A549 (cell line): ENCODE measurements at regions not wholly inside any gene's neighbourhood (a gene's known extent, or its start where the extent isn't known, plus 50 kb on each side); places are given as distances from the start of the nearest gene placed in this dataset.
A peak's percentile ranks its signal among the peaks of the same experiment; 100 is the strongest.

Experiments used
- ATAC-seq, 2 experiments: fragments of 200-7000 bp in 1 of 2; fragments of >200 bp in 1 of 2; cut with Nextera tagmentation in 1 of 2; cut with Tn5 transposase in 1 of 2; 3 replicates each; pipeline versions ENCODE4 v1.8.0 to v1.9.1; 2018 to 2020; ENCODE audit warnings: mild to moderate bottlenecking in 1 of 2, moderate library complexity in 1 of 2
- CTCF ChIA-PET: fragments of 300-600 bp; sonication (Branson Sonifier 250); formaldehyde crosslinking; extraction: SDS; loops from one replicate; lab custom pipeline; 2021; ENCODE audit warnings: antibody characterized with exemption, inconsistent platforms; lab: Yijun Ruan, JAX
- POLR2A ChIA-PET: fragments of 350-600 bp; formaldehyde crosslinking; extraction: SDS; loops from one replicate; lab custom pipeline; 2021; ENCODE audit warnings: antibody characterized with exemption, inconsistent platforms; lab: Yijun Ruan, JAX
- DNase-seq, 2 experiments: peaks; one replicate each; pipeline versions ENCODE4 v3.0.0 to v3.0.0-alpha.2; 2011 to 2016; ENCODE audit warnings: low read depth in 1 of 2, low spot score in 1 of 2
- FAIRE-seq: peaks from 2 replicates; lab custom pipeline; 2011; peaks lifted over from hg19 to GRCh38; lab: Jason Lieb, UNC
- H3K27ac ChIP-seq, 2 experiments: fragments of >200 bp; sonication (Bioruptor Twin); formaldehyde crosslinking; 3 replicates each; pipeline ENCODE4 v1.5.1; 2016 to 2017
- H3K4me1 ChIP-seq: fragments of >200 bp; sonication (Bioruptor Twin); formaldehyde crosslinking; 3 replicates; pipeline ENCODE4 v1.6.1; 2016
- H3K4me2 ChIP-seq: fragments of >200 bp; sonication (Bioruptor Twin); formaldehyde crosslinking; 3 replicates; pipeline ENCODE4 v1.6.1; 2016
- H3K4me3 ChIP-seq: fragments of >200 bp; sonication (Bioruptor Twin); formaldehyde crosslinking; 3 replicates; pipeline ENCODE4 v1.5.1; 2016
- H3K9me3 ChIP-seq: fragments of >200 bp; sonication (Bioruptor Twin); formaldehyde crosslinking; 3 replicates; pipeline ENCODE4 v1.6.1; 2016
- BHLHE40 ChIP-seq: IDR thresholded peaks from 2 replicates; pipeline ENCODE4 v1.6.1; 2012; ENCODE audit warnings: low read depth, low read length, inconsistent platforms
- CEBPB ChIP-seq, 2 experiments: fragments of >200 bp in 1 of 2; sonication (Bioruptor Twin) in 1 of 2; formaldehyde crosslinking in 1 of 2; IDR thresholded peaks; 2 replicates each; pipeline ENCODE4 v1.6.1; 2012 to 2016
- CHD2 ChIP-seq: fragments of 150-350 bp; IDR thresholded peaks from 2 replicates; pipeline ENCODE4 v1.6.1; 2014; ENCODE audit warnings: low read length; ENCODE audit not compliant: partially characterized antibody
- CHD4 ChIP-seq: fragments of 200-600 bp; sonication (generic); IDR thresholded peaks from 2 replicates; pipeline ENCODE4 v1.6.1; 2016; ENCODE audit warnings: antibody characterized with exemption, mild to moderate bottlenecking, borderline replicate concordance
- CTCF ChIP-seq: fragments of >200 bp; sonication (Bioruptor Twin); formaldehyde crosslinking; IDR thresholded peaks from 3 replicates; pipeline ENCODE4 v1.5.1; 2016
- EHF ChIP-seq: fragments of 250-450 bp; sonication (Bioruptor Pico); IDR thresholded peaks from 2 replicates; pipeline ENCODE4 v1.5.0; 2020; ENCODE audit warnings: mild to moderate bottlenecking
- EHMT2 ChIP-seq: fragments of 200-600 bp; sonication (generic); IDR thresholded peaks from 2 replicates; pipeline ENCODE4 v1.6.1; 2016; ENCODE audit warnings: antibody characterized with exemption, low read depth, mild to moderate bottlenecking, moderate library complexity
- EP300 ChIP-seq, 2 experiments: fragments of >200 bp; sonication (Bioruptor Twin); formaldehyde crosslinking; IDR thresholded peaks; 2 replicates in 1 of 2; 3 replicates in 1 of 2; pipeline ENCODE4 v1.6.1; 2016 to 2017
- ESRRA ChIP-seq: fragments of 150-350 bp; IDR thresholded peaks from 2 replicates; pipeline ENCODE4 v1.6.1; 2014; ENCODE audit warnings: mild to moderate bottlenecking, low read length, borderline replicate concordance
- FOSB ChIP-seq: fragments of 250-450 bp; sonication (Bioruptor Pico); IDR thresholded peaks from 2 replicates; pipeline ENCODE4 v1.5.0; 2020; ENCODE audit warnings: mild to moderate bottlenecking, moderate library complexity
- FOSL2 ChIP-seq, 2 experiments: fragments of 450-650 bp in 1 of 2; fragments of >200 bp in 1 of 2; sonication (Bioruptor Twin) in 1 of 2; formaldehyde crosslinking; IDR thresholded peaks; 2 replicates each; pipeline versions ENCODE4 v1.5.0 to v1.6.1; 2016 to 2020; ENCODE audit warnings: mild to moderate bottlenecking in 1 of 2, moderate library complexity in 1 of 2
- FOXS1 ChIP-seq: fragments of 250-450 bp; sonication (Bioruptor Pico); IDR thresholded peaks from 2 replicates; pipeline ENCODE4 v1.5.0; 2020; ENCODE audit warnings: mild to moderate bottlenecking, moderate library complexity
- HOXA7 ChIP-seq: fragments of 250-450 bp; sonication (Bioruptor Pico); IDR thresholded peaks from 2 replicates; pipeline ENCODE4 v1.5.0; 2020; ENCODE audit warnings: mild to moderate bottlenecking, moderate library complexity
- NR3C1 ChIP-seq: fragments of >200 bp; sonication (Bioruptor Twin); formaldehyde crosslinking; IDR thresholded peaks from 3 replicates; pipeline ENCODE4 v1.6.1; 2017
- PHF8 ChIP-seq: fragments of 200-600 bp; sonication (generic); IDR thresholded peaks from 2 replicates; pipeline ENCODE4 v1.6.1; 2016; ENCODE audit warnings: low read depth, mild to moderate bottlenecking, antibody characterized with exemption, moderate library complexity, borderline replicate concordance
- POLR2A ChIP-seq: IDR thresholded peaks from 2 replicates; pipeline ENCODE4 v1.6.1; 2012; ENCODE audit warnings: mild to moderate bottlenecking, low read length
- POLR2AphosphoS2 ChIP-seq: conservative IDR thresholded peaks from 2 replicates; pipeline ENCODE4 v1.6.1; 2012; ENCODE audit warnings: low read length, improper control_type of control experiment, inconsistent platforms
- RAD21 ChIP-seq, 2 experiments: fragments of >200 bp in 1 of 2; sonication (Bioruptor Twin) in 1 of 2; formaldehyde crosslinking in 1 of 2; IDR thresholded peaks in 1 of 2; conservative IDR thresholded peaks in 1 of 2; 2 replicates in 1 of 2; 3 replicates in 1 of 2; pipeline ENCODE4 v1.6.1; 2012 to 2018; ENCODE audit warnings: inconsistent platforms in 1 of 2
- RARB ChIP-seq: fragments of 250-450 bp; sonication (Bioruptor Pico); IDR thresholded peaks from 2 replicates; pipeline ENCODE4 v1.8.0; 2021; ENCODE audit warnings: mild to moderate bottlenecking, moderate library complexity
- RCOR1 ChIP-seq: fragments of 150-350 bp; IDR thresholded peaks from 2 replicates; pipeline ENCODE4 v1.6.1; 2014; ENCODE audit warnings: antibody characterized with exemption, low read length, low read depth
- SMC3 ChIP-seq: fragments of >200 bp; sonication (Bioruptor Twin); formaldehyde crosslinking; IDR thresholded peaks from 3 replicates; pipeline ENCODE4 v1.6.1; 2018; ENCODE audit warnings: inconsistent platforms
- TFCP2L1 ChIP-seq: fragments of 250-450 bp; sonication (Bioruptor Pico); IDR thresholded peaks from 2 replicates; pipeline ENCODE4 v1.5.0; 2021; ENCODE audit warnings: mild to moderate bottlenecking
- TP53 ChIP-seq: fragments of 250-450 bp; sonication (Bioruptor Pico); IDR thresholded peaks from 2 replicates; pipeline ENCODE4 v1.5.0; 2021; ENCODE audit warnings: mild to moderate bottlenecking, moderate library complexity
- ZFP36 ChIP-seq: fragments of 450-650 bp; IDR thresholded peaks from 2 replicates; pipeline ENCODE4 v1.6.1; 2014; ENCODE audit warnings: borderline replicate concordance; ENCODE audit not compliant: partially characterized antibody
- WGBS: methylation state at CpG from one replicate; pipeline ENCODE4 v1.1.6; 2017; ENCODE audit errors: missing lambda C conversion rate; 5-methylcytosine and 5-hydroxymethylcytosine counted together
- TF ChIP-seq, protein P1 (sequence below): fragments of 250-450 bp; sonication (Bioruptor Pico); IDR thresholded peaks from 2 replicates; pipeline ENCODE4 v1.5.0; 2021; ENCODE audit warnings: mild to moderate bottlenecking, moderate library complexity, borderline replicate concordance
- TF ChIP-seq, protein P2 (sequence below): IDR thresholded peaks from 2 replicates; pipeline ENCODE4 v1.6.1; 2012
- TF ChIP-seq, protein P3 (sequence below): fragments of >200 bp; sonication (Bioruptor Twin); formaldehyde crosslinking; IDR thresholded peaks from 2 replicates; pipeline ENCODE4 v1.6.1; 2016

DNA sequence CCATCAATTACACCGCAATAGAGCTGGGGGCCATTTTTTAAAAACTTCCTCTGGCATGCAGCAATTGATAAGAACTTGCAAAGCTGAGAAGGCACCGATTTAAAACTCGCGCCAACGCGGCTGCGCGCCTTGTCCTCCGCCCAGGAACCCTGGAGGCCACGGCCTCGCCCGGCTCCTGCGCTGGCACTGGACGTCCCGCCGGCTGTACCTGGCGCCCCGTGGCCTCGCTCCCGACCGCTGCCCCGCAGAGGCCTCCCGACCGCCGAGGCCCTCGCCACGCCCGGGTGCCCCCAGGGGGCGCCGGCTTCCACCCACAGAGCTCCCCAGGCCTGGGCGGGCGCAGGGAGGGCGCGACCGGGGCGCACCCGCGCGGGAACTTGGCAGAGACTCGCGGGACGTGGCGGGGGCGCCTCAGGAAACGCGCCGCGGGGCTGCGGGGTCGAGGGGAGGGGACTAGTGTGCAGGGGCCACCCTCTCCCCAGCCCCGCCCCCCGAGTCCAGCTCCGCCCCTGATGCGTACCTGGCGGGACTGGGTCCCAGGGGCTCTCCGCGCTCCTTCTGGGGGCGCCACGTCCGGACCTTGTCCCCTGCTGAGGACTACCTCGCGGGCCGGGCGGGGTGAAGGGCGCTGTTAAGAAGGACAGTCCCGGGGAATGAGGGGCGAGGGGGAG lies 65.7 kb downstream of the TNFAIP2 start (continued):
- peak; percentile 46 for TF ChIP-seq CTCF
- TF ChIP-seq FOSB (CRISPR knock-in tag): no peak
- no peak for TF ChIP-seq EHF (CRISPR knock-in tag)
- no peak for TF ChIP-seq RARB
- TF ChIP-seq, protein P1, sequence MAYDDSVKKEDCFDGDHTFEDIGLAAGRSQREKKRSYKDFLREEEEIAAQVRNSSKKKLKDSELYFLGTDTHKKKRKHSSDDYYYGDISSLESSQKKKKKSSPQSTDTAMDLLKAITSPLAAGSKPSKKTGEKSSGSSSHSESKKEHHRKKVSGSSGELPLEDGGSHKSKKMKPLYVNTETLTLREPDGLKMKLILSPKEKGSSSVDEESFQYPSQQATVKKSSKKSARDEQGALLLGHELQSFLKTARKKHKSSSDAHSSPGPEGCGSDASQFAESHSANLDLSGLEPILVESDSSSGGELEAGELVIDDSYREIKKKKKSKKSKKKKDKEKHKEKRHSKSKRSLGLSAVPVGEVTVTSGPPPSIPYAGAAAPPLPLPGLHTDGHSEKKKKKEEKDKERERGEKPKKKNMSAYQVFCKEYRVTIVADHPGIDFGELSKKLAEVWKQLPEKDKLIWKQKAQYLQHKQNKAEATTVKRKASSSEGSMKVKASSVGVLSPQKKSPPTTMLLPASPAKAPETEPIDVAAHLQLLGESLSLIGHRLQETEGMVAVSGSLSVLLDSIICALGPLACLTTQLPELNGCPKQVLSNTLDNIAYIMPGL (CRISPR knock-in tag): no peak
- no peak for TF ChIP-seq TFCP2L1 (CRISPR knock-in tag)
- no peak for TF ChIP-seq EHMT2
- TF ChIP-seq RCOR1: no peak
- TF ChIP-seq CHD2: no peak
- TF ChIP-seq RAD21 (conservative IDR thresholded peaks at IDR 0.05 in 1 of 2, IDR thresholded peaks at IDR 0.05 in 1 of 2): peak; percentile 28 to 63
- no peak for TF ChIP-seq POLR2A
- TF ChIP-seq PHF8: no peak
- TF ChIP-seq SMC3: peak; percentile 73
- TF ChIP-seq, protein P2, sequence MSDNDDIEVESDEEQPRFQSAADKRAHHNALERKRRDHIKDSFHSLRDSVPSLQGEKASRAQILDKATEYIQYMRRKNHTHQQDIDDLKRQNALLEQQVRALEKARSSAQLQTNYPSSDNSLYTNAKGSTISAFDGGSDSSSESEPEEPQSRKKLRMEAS: peak; percentile 30; the same call in 1 of the 2 replicates
- TF ChIP-seq TP53: no peak
- TF ChIP-seq FOSL2 (IDR thresholded peaks at IDR 0.05): no peak
- no peak for TF ChIP-seq FOSL2 (CRISPR knock-in tag; IDR thresholded peaks at IDR 0.05)
- TF ChIP-seq CHD4: no peak
- TF ChIP-seq EP300 (IDR thresholded peaks at IDR 0.05): no peak
- no peak for TF ChIP-seq CEBPB (IDR thresholded peaks at IDR 0.05)
- TF ChIP-seq ZFP36: no peak
- TF ChIP-seq POLR2AphosphoS2: no peak
- TF ChIP-seq FOXS1: no peak
- TF ChIP-seq NR3C1: no peak

GRCh38 chr14:103189481-103190470 lies 66.5 kb downstream of the TNFAIP2 start:
- Histone ChIP-seq H3K4me1 (peaks cover 28% of the 10 kb centered on the region), H3K27ac (peak overlapping the region; percentile 61 to 84; a peak in 4 of 6 replicates), H3K4me2 (peak overlapping the region; percentile 73; the same call in 1 of the 3 replicates), H3K4me3 (no peak overlapping the region), H3K9me3 (no peaks in the 10 kb centered on the region)
- 97% methylated on average over 44 of the region's 48 CpGs for WGBS
- ATAC-seq (no peak), DNase-seq (no peak), FAIRE-seq (no peak)
- TF ChIP-seq ESRRA (no peak), BHLHE40 (no peak), CHD2 (no peak), HOXA7 (no peak)
- TF ChIP-seq, protein P3, sequence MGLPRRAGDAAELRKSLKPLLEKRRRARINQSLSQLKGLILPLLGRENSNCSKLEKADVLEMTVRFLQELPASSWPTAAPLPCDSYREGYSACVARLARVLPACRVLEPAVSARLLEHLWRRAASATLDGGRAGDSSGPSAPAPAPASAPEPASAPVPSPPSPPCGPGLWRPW: no peak
- CTCF ChIA-PET: interaction anchor here (1.0 to 13.1 kb wide), 18 partner anchors 8 to 98 kb away, joined by 3 to 261 read pairs (median 5); no protein-coding TSS in a partner anchor
- POLR2A ChIA-PET: no interaction called here
